GM10266 (cell line): ENCODE measurements at regions not wholly inside any gene's neighbourhood (a gene's known extent, or its start where the extent isn't known, plus 50 kb on each side); places are given as distances from the start of the nearest gene placed in this dataset.
"Not testable (repeated sequence)": the region's sequence is repeated elsewhere in the genome, so short reads cannot be mapped to it uniquely, and the experiment has no call there.

Experiments used
- DNase-seq: peaks from one replicate; pipeline ENCODE4 v3.0.0; 2012; ENCODE audit errors: extremely low spot score
- CTCF ChIP-seq: IDR thresholded peaks from 2 replicates; pipeline ENCODE4 v1.5.1; 2012; ENCODE audit warnings: mild to moderate bottlenecking, low read depth; ENCODE audit not compliant: control insufficient read depth, insufficient read depth; ENCODE audit errors: missing control alignments

GRCh38 chr3:110323349-110323748, 748.3 kb upstream of the NECTIN3 start:
- no peak for DNase-seq
- TF ChIP-seq CTCF: no peak

GRCh38 chr3:110324171-110324705, 747.4 kb upstream of the NECTIN3 start:
- no peak for TF ChIP-seq CTCF
- no peak for DNase-seq

- DNase-seq: no peak
- no peak for TF ChIP-seq CTCF
Measured at GRCh38 chr3:110327870-110328269, 743.7 kb upstream of the NECTIN3 start.

GRCh38 chr3:110331562-110331961, 740.1 kb upstream of the NECTIN3 start:
- DNase-seq: not testable (repeated sequence)

- no peak for DNase-seq
Measured at GRCh38 chr3:110332629-110333028, 739.0 kb upstream of the NECTIN3 start.

GRCh38 chr3:110341047-110341446, 730.6 kb upstream of the NECTIN3 start:
- no peak for TF ChIP-seq CTCF
- DNase-seq: no peak

More at GRCh38 chr3:110332629-110333028, 739.0 kb upstream of the NECTIN3 start:
- no peak for TF ChIP-seq CTCF

- DNase-seq: no peak
- no peak for TF ChIP-seq CTCF
Measured at GRCh38 chr3:110343376-110343775, 728.2 kb upstream of the NECTIN3 start.

GRCh38 chr3:110343945-110344344, 727.7 kb upstream of the NECTIN3 start:
- TF ChIP-seq CTCF: no peak
- DNase-seq: no peak
